ENCODE measurements at regions not wholly inside any gene's neighbourhood (a gene's known extent, or its start where the extent isn't known, plus 50 kb on each side); places are given as distances from the start of the nearest gene placed in this dataset.

GRCh38 chr20:51287628-51288413, 254.7 kb downstream of the NFATC2 start:
- no peak overlapping the region for H3K27ac ChIP-seq (ENCODE audit: insufficient read depth, low read length)
- H3K36me3 ChIP-seq (ENCODE audit: control insufficient read depth, insufficient read depth, low read length): no peaks in the 10 kb centered on the region
- peaks cover 8% of the 10 kb centered on the region for H3K27me3 ChIP-seq (ENCODE audit: control insufficient read depth, insufficient read depth, low read length)
- H3K4me2 ChIP-seq (ENCODE audit: extremely low read depth, insufficient read depth, low read length): no peak overlapping the region
- H4K20me1 ChIP-seq (ENCODE audit: control insufficient read depth, extremely low read depth, insufficient read depth, low read length): no peaks in the 10 kb centered on the region
- H3K4me3 ChIP-seq (replicated peaks in 1 of 4; ENCODE audit: control extremely low read depth in 1 of 4, insufficient read depth in 1 of 4, low read depth in 3 of 4, low read length in 4 of 4): no peak overlapping the region
- no peaks in the 10 kb centered on the region for H3K4me1 ChIP-seq (ENCODE audit: control insufficient read depth, extremely low read depth, insufficient read depth, low read length)
- DNase-seq (ENCODE audit: low read depth in 2 of 2): no peak
- no peaks in the 10 kb centered on the region for H3K9me3 ChIP-seq (ENCODE audit: control insufficient read depth, insufficient read depth, low read depth, low read length)
- H2AFZ ChIP-seq (ENCODE audit: low read length): no peak overlapping the region
- H3K79me2 ChIP-seq (ENCODE audit: control insufficient read depth, insufficient read depth, low read length): no peaks in the 10 kb centered on the region
- TF ChIP-seq EZH2 (IDR thresholded peaks at IDR 0.05; ENCODE audit: low read length, missing control alignments) (no peak), CTCF (conservative IDR thresholded peaks at IDR 0.05 in 1 of 2, IDR thresholded peaks at IDR 0.05 in 1 of 2; ENCODE audit: low read depth in 1 of 2, low read length in 2 of 2) (no peak)
- H3K9ac ChIP-seq (ENCODE audit: insufficient read depth, low read length): no peak overlapping the region

DNA sequence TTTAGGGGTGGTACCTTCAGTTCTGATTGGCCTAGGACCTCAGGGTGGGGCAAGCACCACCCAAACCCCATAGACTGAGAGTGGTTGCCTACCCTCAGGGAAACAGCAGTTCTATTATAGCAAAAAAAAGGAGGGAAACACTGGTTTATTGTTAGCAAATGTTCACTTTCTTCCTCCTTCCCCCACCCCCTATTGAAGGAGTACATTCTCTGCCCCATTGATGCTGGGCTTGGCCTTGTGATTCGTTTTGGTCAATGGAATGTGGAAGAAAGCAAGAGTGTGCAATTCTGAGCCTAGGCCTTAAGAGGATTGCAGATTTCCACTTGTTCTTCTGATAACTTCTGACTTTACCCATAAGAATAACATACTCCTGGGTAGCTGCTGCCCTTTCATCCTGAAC, 255.8 kb downstream of the NFATC2 start:
- TF ChIP-seq EZH2 (IDR thresholded peaks at IDR 0.05; ENCODE audit: low read length, missing control alignments) (no peak), CTCF (conservative IDR thresholded peaks at IDR 0.05 in 1 of 2, IDR thresholded peaks at IDR 0.05 in 1 of 2; ENCODE audit: low read depth in 1 of 2, low read length in 2 of 2) (no peak)
- H4K20me1 ChIP-seq (ENCODE audit: control insufficient read depth, extremely low read depth, insufficient read depth, low read length): no peaks in the 10 kb centered on the region
- no peak overlapping the region for H3K4me3 ChIP-seq (replicated peaks in 1 of 4; ENCODE audit: control extremely low read depth in 1 of 4, insufficient read depth in 1 of 4, low read depth in 3 of 4, low read length in 4 of 4)
- DNase-seq (ENCODE audit: low read depth in 2 of 2): no peak
- H3K79me2 ChIP-seq (ENCODE audit: control insufficient read depth, insufficient read depth, low read length): no peaks in the 10 kb centered on the region
- no peak overlapping the region for H3K27ac ChIP-seq (ENCODE audit: insufficient read depth, low read length)
- no peak overlapping the region for H3K4me2 ChIP-seq (ENCODE audit: extremely low read depth, insufficient read depth, low read length)
- no peaks in the 10 kb centered on the region for H3K36me3 ChIP-seq (ENCODE audit: control insufficient read depth, insufficient read depth, low read length)
- peaks cover 3% of the 10 kb centered on the region for H3K27me3 ChIP-seq (ENCODE audit: control insufficient read depth, insufficient read depth, low read length)
- H3K4me1 ChIP-seq (ENCODE audit: control insufficient read depth, extremely low read depth, insufficient read depth, low read length): no peaks in the 10 kb centered on the region
- H2AFZ ChIP-seq (ENCODE audit: low read length): no peak overlapping the region
- H3K9me3 ChIP-seq (ENCODE audit: control insufficient read depth, insufficient read depth, low read depth, low read length): no peaks in the 10 kb centered on the region
- no peak overlapping the region for H3K9ac ChIP-seq (ENCODE audit: insufficient read depth, low read length)

GRCh38 chr20:51285684-51286083, 256.8 kb downstream of the NFATC2 start:
- peaks cover 3% of the 10 kb centered on the region for H3K27me3 ChIP-seq (ENCODE audit: control insufficient read depth, insufficient read depth, low read length)
- H2AFZ ChIP-seq (ENCODE audit: low read length): no peak overlapping the region
- no peak overlapping the region for H3K9ac ChIP-seq (ENCODE audit: insufficient read depth, low read length)
- H3K79me2 ChIP-seq (ENCODE audit: control insufficient read depth, insufficient read depth, low read length): no peaks in the 10 kb centered on the region
- H3K27ac ChIP-seq (ENCODE audit: insufficient read depth, low read length): no peak overlapping the region
- no peaks in the 10 kb centered on the region for H3K9me3 ChIP-seq (ENCODE audit: control insufficient read depth, insufficient read depth, low read depth, low read length)
- H4K20me1 ChIP-seq (ENCODE audit: control insufficient read depth, extremely low read depth, insufficient read depth, low read length): no peaks in the 10 kb centered on the region
- no peak for TF ChIP-seq EZH2 (IDR thresholded peaks at IDR 0.05; ENCODE audit: low read length, missing control alignments)
- no peak overlapping the region for H3K4me2 ChIP-seq (ENCODE audit: extremely low read depth, insufficient read depth, low read length)
- H3K4me1 ChIP-seq (ENCODE audit: control insufficient read depth, extremely low read depth, insufficient read depth, low read length): no peaks in the 10 kb centered on the region
- no peak overlapping the region for H3K4me3 ChIP-seq (replicated peaks in 1 of 4; ENCODE audit: control extremely low read depth in 1 of 4, insufficient read depth in 1 of 4, low read depth in 3 of 4, low read length in 4 of 4)
- no peaks in the 10 kb centered on the region for H3K36me3 ChIP-seq (ENCODE audit: control insufficient read depth, insufficient read depth, low read length)
- DNase-seq (ENCODE audit: low read depth in 2 of 2): no peak

Measured in fibroblast of lung (primary cell).